Smooth muscle cell (in vitro differentiated cells): ENCODE measurements at regions not wholly inside any gene's neighbourhood (a gene's known extent, or its start where the extent isn't known, plus 50 kb on each side); places are given as distances from the start of the nearest gene placed in this dataset.

Experiments used
- DNase-seq: peaks from one replicate; lab custom pipeline; 2025; ENCODE audit not compliant: unreplicated experiment; lab: John Stamatoyannopoulos, UW
- H2AFZ ChIP-seq: fragments of 200-600 bp; sonication (generic); 2 replicates; pipeline ENCODE4 v1.6.0; 2016; ENCODE audit warnings: antibody characterized with exemption, low read depth, mild to moderate bottlenecking
- H3F3A ChIP-seq: fragments of 200-600 bp; sonication (generic); 2 replicates; pipeline ENCODE4 v1.6.0; 2017; ENCODE audit warnings: antibody characterized with exemption, low read depth
- H3K27ac ChIP-seq: fragments of 200-600 bp; sonication (generic); 2 replicates; pipeline ENCODE4 v1.5.1; 2016; ENCODE audit warnings: low read depth, mild to moderate bottlenecking
- H3K27me3 ChIP-seq: fragments of 200-600 bp; sonication (generic); 2 replicates; pipeline ENCODE4 v1.6.1; 2016; ENCODE audit warnings: low read depth, mild to moderate bottlenecking
- H3K36me3 ChIP-seq: fragments of 200-600 bp; sonication (generic); 2 replicates; pipeline ENCODE4 v1.5.1; 2016; ENCODE audit warnings: low read depth
- H3K4me1 ChIP-seq: fragments of 200-600 bp; sonication (generic); 2 replicates; pipeline ENCODE4 v1.5.1; 2016; ENCODE audit warnings: low read depth
- H3K4me2 ChIP-seq: fragments of 200-600 bp; sonication (generic); 2 replicates; pipeline ENCODE4 v1.6.0; 2016; ENCODE audit warnings: mild to moderate bottlenecking
- H3K4me3 ChIP-seq: fragments of 200-600 bp; sonication (generic); 2 replicates; pipeline ENCODE4 v1.5.1; 2016; ENCODE audit warnings: mild to moderate bottlenecking
- H3K79me2 ChIP-seq: fragments of 200-600 bp; sonication (generic); 2 replicates; pipeline ENCODE4 v1.6.0; 2016; ENCODE audit warnings: low read depth, mild to moderate bottlenecking
- H3K9ac ChIP-seq: fragments of 200-600 bp; sonication (generic); 2 replicates; pipeline ENCODE4 v1.6.0; 2016; ENCODE audit warnings: low read depth
- H3K9me3 ChIP-seq: fragments of 200-600 bp; sonication (generic); replicated peaks from 2 replicates; pipeline ENCODE4 v1.5.1; 2016; ENCODE audit warnings: low read depth
- H4K20me1 ChIP-seq: fragments of 200-600 bp; sonication (generic); 2 replicates; pipeline ENCODE4 v1.6.0; 2016; ENCODE audit warnings: low read depth
- CTCF ChIP-seq: fragments of 200-600 bp; sonication (generic); IDR thresholded peaks from 2 replicates; pipeline ENCODE4 v1.5.1; 2017; ENCODE audit warnings: borderline replicate concordance, mild to moderate bottlenecking, antibody characterized with exemption; ENCODE audit not compliant: insufficient read depth, poor library complexity, severe bottlenecking
- WGBS: methylation state at CpG from one replicate; pipeline ENCODE4 v1.1.7; 2016; ENCODE audit warnings: low lambda C conversion rate; 5-methylcytosine and 5-hydroxymethylcytosine counted together

GRCh38 chr10:93175490-93175889 lies 101.8 kb downstream of the CYP26A1 start:
- H3K4me2 ChIP-seq = no peak overlapping the region
- 72% methylated on average over 6 of the region's 6 CpGs for WGBS
- no peak overlapping the region for H3K4me3 ChIP-seq
- DNase-seq = no peak
- H3K4me1 ChIP-seq = no peaks in the 10 kb centered on the region
- H3K27ac ChIP-seq = no peak overlapping the region
- H3F3A ChIP-seq = no peaks in the 10 kb centered on the region
- TF ChIP-seq CTCF = no peak
- no peaks in the 10 kb centered on the region for H3K36me3 ChIP-seq
- H4K20me1 ChIP-seq = no peaks in the 10 kb centered on the region
- H3K9ac ChIP-seq = no peak overlapping the region
- peaks cover 2% of the 10 kb centered on the region for H3K9me3 ChIP-seq
- no peaks in the 10 kb centered on the region for H3K27me3 ChIP-seq
- no peaks in the 10 kb centered on the region for H3K79me2 ChIP-seq
- H2AFZ ChIP-seq = no peak overlapping the region

DNA sequence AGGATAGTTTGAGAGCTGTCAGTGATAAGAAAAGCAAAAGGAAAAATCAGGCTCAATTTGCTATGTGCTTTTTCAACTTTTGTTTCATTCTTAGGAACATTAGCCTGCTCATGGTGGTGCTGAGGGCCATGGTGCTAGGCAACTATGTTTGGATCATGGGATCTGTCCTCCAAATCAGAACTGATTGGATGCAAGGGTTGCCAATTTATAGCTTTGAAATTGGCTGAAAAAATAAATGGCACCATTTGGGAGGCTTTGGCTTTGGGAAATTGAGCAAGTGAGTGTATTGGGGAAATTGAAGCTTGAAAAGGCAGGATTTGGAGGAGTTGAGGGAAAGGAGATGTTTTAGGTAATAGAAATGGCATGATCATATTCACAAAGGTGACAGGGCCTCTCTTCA lies 103.8 kb downstream of the CYP26A1 start:
- Histone ChIP-seq H3K27ac (no peak overlapping the region), H3K4me3 (no peak overlapping the region), H3K36me3 (no peaks in the 10 kb centered on the region), H4K20me1 (no peaks in the 10 kb centered on the region), H3K27me3 (no peaks in the 10 kb centered on the region), H3K4me1 (no peaks in the 10 kb centered on the region), H3K79me2 (no peaks in the 10 kb centered on the region), H3F3A (no peaks in the 10 kb centered on the region), H3K9ac (no peak overlapping the region), H2AFZ (no peak overlapping the region), H3K9me3 (no peaks in the 10 kb centered on the region), H3K4me2 (no peak overlapping the region)
- no peak for TF ChIP-seq CTCF
- DNase-seq = no peak

GRCh38 chr10:93178226-93178625 lies 104.5 kb downstream of the CYP26A1 start:
- TF ChIP-seq CTCF = no peak
- H3K4me2 ChIP-seq = no peak overlapping the region
- no peaks in the 10 kb centered on the region for H3K79me2 ChIP-seq
- H3K27me3 ChIP-seq = no peaks in the 10 kb centered on the region
- H4K20me1 ChIP-seq = no peaks in the 10 kb centered on the region
- no peak for DNase-seq
- H3K36me3 ChIP-seq = no peaks in the 10 kb centered on the region
- H3K9ac ChIP-seq = no peak overlapping the region
- no peaks in the 10 kb centered on the region for H3K4me1 ChIP-seq
- no peaks in the 10 kb centered on the region for H3F3A ChIP-seq
- no peak overlapping the region for H3K27ac ChIP-seq
- H2AFZ ChIP-seq = no peak overlapping the region
- H3K4me3 ChIP-seq = no peak overlapping the region
- no peaks in the 10 kb centered on the region for H3K9me3 ChIP-seq

GRCh38 chr10:93180482-93180931 lies 106.8 kb downstream of the CYP26A1 start:
- Histone ChIP-seq H3K4me1 (no peaks in the 10 kb centered on the region), H3K27ac (no peak overlapping the region), H3K79me2 (no peaks in the 10 kb centered on the region), H3K27me3 (no peaks in the 10 kb centered on the region), H3K9me3 (no peaks in the 10 kb centered on the region), H3K9ac (no peak overlapping the region), H3K4me3 (no peak overlapping the region), H3K36me3 (no peaks in the 10 kb centered on the region), H3K4me2 (no peak overlapping the region), H2AFZ (no peak overlapping the region), H4K20me1 (no peaks in the 10 kb centered on the region), H3F3A (no peaks in the 10 kb centered on the region)
- no peak for TF ChIP-seq CTCF
- 72% methylated on average over 14 of the region's 14 CpGs for WGBS
- DNase-seq = no peak
